A673 (cell line): ENCODE measurements at regions not wholly inside any gene's neighbourhood (a gene's known extent, or its start where the extent isn't known, plus 50 kb on each side); places are given as distances from the start of the nearest gene placed in this dataset.

Source experiments
- BruUV-seq: library from RNA; stranded (reverse); fragments of 400-500 nt; replicated peaks from 2 replicates; lab custom pipeline; 2021; lab: Mats Ljungman, UMichigan
- CTCF ChIA-PET: fragments of 300-600 bp; sonication (Branson Sonifier 250); formaldehyde crosslinking; loops from one replicate; lab custom pipeline; 2022; ENCODE audit warnings: antibody characterized with exemption; lab: Charles Lee
- POLR2A ChIA-PET: fragments of 300-600 bp; sonication (Branson Sonifier 250); formaldehyde crosslinking; loops from one replicate; lab custom pipeline; 2022; ENCODE audit warnings: antibody characterized with exemption; ENCODE audit not compliant: low non-redundant PET; lab: Charles Lee
- DNase-seq: peaks from one replicate; pipeline ENCODE4 v3.0.0-alpha.2; 2015; ENCODE audit warnings: low spot score
- H3K27ac ChIP-seq: fragments of 200-600 bp; sonication (generic); 2 replicates; pipeline ENCODE4 v1.5.1; 2016; ENCODE audit warnings: mixed run types, low read depth, mild to moderate bottlenecking, mixed read lengths, antibody characterized with exemption, low read length; ENCODE audit not compliant: poor library complexity, severe bottlenecking
- H3K27me3 ChIP-seq: fragments of 200-600 bp; sonication (generic); replicated peaks from 2 replicates; pipeline ENCODE4 v1.6.1; 2017; ENCODE audit warnings: mixed run types, low read depth, mild to moderate bottlenecking, mixed read lengths, antibody characterized with exemption, low read length; ENCODE audit not compliant: insufficient read depth, poor library complexity
- H3K36me3 ChIP-seq: fragments of 200-600 bp; sonication (generic); 2 replicates; pipeline ENCODE4 v1.6.1; 2016; ENCODE audit warnings: mixed run types, mild to moderate bottlenecking, mixed read lengths, antibody characterized with exemption, low read length; ENCODE audit not compliant: insufficient read depth, poor library complexity, severe bottlenecking
- H3K4me1 ChIP-seq: fragments of 200-600 bp; sonication (generic); 2 replicates; pipeline ENCODE4 v1.6.1; 2017; ENCODE audit warnings: mixed run types, mild to moderate bottlenecking, mixed read lengths, antibody characterized with exemption, low read length; ENCODE audit not compliant: insufficient read depth, poor library complexity, severe bottlenecking
- H3K4me3 ChIP-seq: fragments of 200-600 bp; sonication (generic); 2 replicates; pipeline ENCODE4 v1.5.1; 2016; ENCODE audit warnings: low read depth, mixed run types, mild to moderate bottlenecking, mixed read lengths, low read length; ENCODE audit not compliant: poor library complexity, severe bottlenecking
- H3K9me3 ChIP-seq: fragments of 200-600 bp; sonication (generic); 2 replicates; pipeline ENCODE4 v1.6.1; 2016; ENCODE audit warnings: mixed run types, low read depth, mild to moderate bottlenecking, mixed read lengths, antibody characterized with exemption, low read length; ENCODE audit not compliant: poor library complexity, severe bottlenecking
- EZH2 ChIP-seq: fragments of 200-600 bp; sonication (generic); IDR thresholded peaks from 2 replicates; pipeline ENCODE4 v1.6.1; 2017; ENCODE audit warnings: borderline replicate concordance, low read depth, mild to moderate bottlenecking, mixed read lengths, antibody characterized with exemption, low read length; ENCODE audit not compliant: poor library complexity, severe bottlenecking
- intact Hi-C: fragments of 100-400 bp; cut with micrococcal nuclease; formaldehyde crosslinking; loops from one replicate; pipeline ENCODE4 v1.10.0; 2022; ENCODE audit not compliant: unreplicated experiment
- TF ChIP-seq, protein P1 (sequence below): fragments of 300-800, 200-600 bp; sonication (generic); conservative IDR thresholded peaks from 2 replicates; pipeline ENCODE4 v1.5.1; 2017; ENCODE audit warnings: low read depth, mild to moderate bottlenecking, antibody characterized with exemption, low read length, moderate library complexity, mixed read lengths

GRCh38 chr12:126914170-126914793 is 1352.7 kb upstream of the TMEM132C start:
- TF ChIP-seq, protein P1, sequence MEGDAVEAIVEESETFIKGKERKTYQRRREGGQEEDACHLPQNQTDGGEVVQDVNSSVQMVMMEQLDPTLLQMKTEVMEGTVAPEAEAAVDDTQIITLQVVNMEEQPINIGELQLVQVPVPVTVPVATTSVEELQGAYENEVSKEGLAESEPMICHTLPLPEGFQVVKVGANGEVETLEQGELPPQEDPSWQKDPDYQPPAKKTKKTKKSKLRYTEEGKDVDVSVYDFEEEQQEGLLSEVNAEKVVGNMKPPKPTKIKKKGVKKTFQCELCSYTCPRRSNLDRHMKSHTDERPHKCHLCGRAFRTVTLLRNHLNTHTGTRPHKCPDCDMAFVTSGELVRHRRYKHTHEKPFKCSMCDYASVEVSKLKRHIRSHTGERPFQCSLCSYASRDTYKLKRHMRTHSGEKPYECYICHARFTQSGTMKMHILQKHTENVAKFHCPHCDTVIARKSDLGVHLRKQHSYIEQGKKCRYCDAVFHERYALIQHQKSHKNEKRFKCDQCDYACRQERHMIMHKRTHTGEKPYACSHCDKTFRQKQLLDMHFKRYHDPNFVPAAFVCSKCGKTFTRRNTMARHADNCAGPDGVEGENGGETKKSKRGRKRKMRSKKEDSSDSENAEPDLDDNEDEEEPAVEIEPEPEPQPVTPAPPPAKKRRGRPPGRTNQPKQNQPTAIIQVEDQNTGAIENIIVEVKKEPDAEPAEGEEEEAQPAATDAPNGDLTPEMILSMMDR = no peak
- TF ChIP-seq EZH2 = no peak
- Histone ChIP-seq H3K27ac (no peak overlapping the region), H3K4me3 (no peak overlapping the region), H3K36me3 (no peaks in the 10 kb centered on the region), H3K27me3 (no peaks in the 10 kb centered on the region), H3K9me3 (no peaks in the 10 kb centered on the region), H3K4me1 (no peaks in the 10 kb centered on the region)
- BruUV-seq = no TSS peak
- no peak for DNase-seq
- ChIA-PET POLR2A (no interaction called here), CTCF (no interaction called here)
- intact Hi-C loops = no loop called here

DNA sequence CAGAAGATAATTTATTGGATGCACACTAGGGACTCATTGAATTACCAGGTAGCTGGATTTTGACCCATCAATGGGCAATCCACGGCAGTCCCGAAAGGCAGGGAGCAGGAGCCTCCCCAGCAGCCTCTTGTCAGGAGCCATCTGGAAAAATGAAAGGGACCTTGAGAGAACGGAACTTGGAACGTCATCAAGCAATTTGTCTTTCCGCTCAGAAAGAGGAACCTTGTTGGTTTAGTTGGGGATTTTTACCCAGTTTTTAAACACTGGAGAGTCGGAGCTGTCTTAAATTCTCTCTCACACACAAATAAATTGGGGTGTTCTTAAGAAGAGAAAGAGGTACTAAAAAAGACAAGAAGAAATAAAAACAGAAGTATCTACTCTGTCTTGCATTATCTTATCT is 1351.7 kb upstream of the TMEM132C start:
- ChIA-PET POLR2A (no interaction called here), CTCF (no interaction called here)
- no peak for DNase-seq
- H3K9me3 ChIP-seq = no peaks in the 10 kb centered on the region
- no peaks in the 10 kb centered on the region for H3K36me3 ChIP-seq
- no peak overlapping the region for H3K27ac ChIP-seq
- no peak overlapping the region for H3K4me3 ChIP-seq
- BruUV-seq = no TSS peak
- TF ChIP-seq, protein P1 = no peak
- no peak for TF ChIP-seq EZH2
- H3K27me3 ChIP-seq = no peaks in the 10 kb centered on the region
- intact Hi-C loops = no loop called here
- H3K4me1 ChIP-seq = no peaks in the 10 kb centered on the region

DNA sequence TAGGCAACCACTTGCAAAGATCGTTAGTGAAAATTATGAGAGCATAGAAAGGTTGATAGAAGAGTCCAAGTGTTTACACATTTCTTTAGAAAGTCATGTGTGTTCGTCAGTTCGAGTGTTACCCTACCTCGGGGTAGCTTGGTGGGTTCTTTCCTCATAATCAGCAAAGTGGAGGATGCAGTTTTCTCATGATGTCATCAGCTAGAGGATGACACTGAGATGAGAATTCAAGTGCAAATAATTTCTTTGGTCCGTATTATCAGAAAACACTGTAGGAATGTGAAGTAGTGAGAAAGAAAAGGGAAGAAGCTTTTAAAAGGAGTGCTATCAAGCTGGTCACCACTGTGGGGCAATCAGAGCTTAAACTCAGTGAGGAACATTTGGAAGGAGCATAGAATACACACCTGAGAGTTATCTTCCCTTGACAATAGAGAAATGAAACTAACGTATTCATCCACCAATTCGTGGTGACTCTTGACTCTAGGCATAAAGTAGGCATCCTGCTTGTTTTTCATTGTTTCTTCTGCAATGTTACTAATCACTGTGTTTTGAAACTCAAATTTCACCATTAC is 1340.9 kb upstream of the TMEM132C start:
- ChIA-PET POLR2A (interaction anchor here (0.6 kb wide), 1 partner anchor 18 kb away, joined by 3 read pairs; no protein-coding TSS in a partner anchor), CTCF (no interaction called here)
- intact Hi-C loops = no loop called here
- H3K27ac ChIP-seq = no peak overlapping the region
- no TSS peak for BruUV-seq
- H3K27me3 ChIP-seq = no peaks in the 10 kb centered on the region
- H3K9me3 ChIP-seq = no peaks in the 10 kb centered on the region
- H3K4me3 ChIP-seq = no peak overlapping the region
- DNase-seq = no peak
- no peak for TF ChIP-seq EZH2
- TF ChIP-seq, protein P1 = peak; percentile 36; the same call in 1 of the 2 replicates
- H3K36me3 ChIP-seq = no peaks in the 10 kb centered on the region
- H3K4me1 ChIP-seq = no peaks in the 10 kb centered on the region
